T-cell (primary cell): ENCODE measurements at regions not wholly inside any gene's neighbourhood (a gene's known extent, or its start where the extent isn't known, plus 50 kb on each side); places are given as distances from the start of the nearest gene placed in this dataset.

ENCODE experiments used
- ATAC-seq, 4 experiments: fragments of 200-7000 bp in 3 of 4; fragments of 150-1000 bp in 1 of 4; cut with Tn5 transposase; replicated peaks in 1 of 4; 1 replicate in 3 of 4; 2 replicates in 1 of 4; pipeline ENCODE4 v1.10.0; 2021; ENCODE audit warnings: moderate library complexity in 3 of 4, mild to moderate bottlenecking in 2 of 4, moderate number of reproducible peaks in 1 of 4
- CTCF ChIA-PET, 2 donors: fragments of 300-600 bp; sonication (Branson Sonifier 250); formaldehyde crosslinking; loops; one replicate each; lab custom pipeline; 2022; ENCODE audit warnings: antibody characterized with exemption in 2 of 2; lab: Charles Lee
- POLR2A ChIA-PET, 2 donors: fragments of 300-600 bp; sonication (Branson Sonifier 250); formaldehyde crosslinking; loops; one replicate each; lab custom pipeline; 2022; ENCODE audit warnings: antibody characterized with exemption in 2 of 2; lab: Charles Lee
- DNase-seq, 35 experiments: peaks; one replicate each; pipeline versions ENCODE4 v3.0.0 to v3.0.0-alpha.2; 2013 to 2023
- H3K27ac ChIP-seq: one replicate; pipeline ENCODE4 v1.5.1; 2013; ENCODE audit warnings: low read length
- H3K27me3 ChIP-seq, 2 experiments: replicated peaks in 1 of 2; 1 replicate in 1 of 2; 2 replicates in 1 of 2; pipeline versions ENCODE4 v1.6.1 to v1.7.0; 2013; ENCODE audit warnings: low read length in 1 of 2, mixed read lengths in 1 of 2; ENCODE audit not compliant: control insufficient read depth in 2 of 2, insufficient read depth in 2 of 2; ENCODE audit errors: extremely low read depth in 1 of 2
- H3K36me3 ChIP-seq, 2 donors: 1 replicate in 1 of 2; 2 replicates in 1 of 2; pipeline versions ENCODE4 v1.6.1 to v1.7.0; 2013; ENCODE audit warnings: low read length in 1 of 2; ENCODE audit not compliant: control insufficient read depth in 2 of 2, insufficient read depth in 1 of 2; ENCODE audit errors: extremely low read depth in 1 of 2
- H3K4me1 ChIP-seq, 2 experiments: 1 replicate in 1 of 2; 2 replicates in 1 of 2; pipeline versions ENCODE4 v1.6.1 to v1.7.0; 2013; ENCODE audit warnings: low read length in 2 of 2, mixed read lengths in 1 of 2; ENCODE audit not compliant: insufficient read depth in 2 of 2, control insufficient read depth in 1 of 2; ENCODE audit errors: extremely low read depth in 1 of 2
- H3K4me3 ChIP-seq, 2 donors: 1 replicate in 1 of 2; 2 replicates in 1 of 2; pipeline versions ENCODE4 v1.5.1 to v1.7.0; 2013; ENCODE audit warnings: mild to moderate bottlenecking in 2 of 2, low read length in 1 of 2, moderate library complexity in 1 of 2; ENCODE audit not compliant: control insufficient read depth in 1 of 2; ENCODE audit errors: extremely low read depth in 1 of 2
- H3K9me3 ChIP-seq: 2 replicates; pipeline ENCODE4 v1.7.0; 2013
- H3K27ac Mint-ChIP-seq, 2 donors: one replicate each; pipeline ENCODE4 v1.8.0; 2020 to 2021; ENCODE audit warnings: mild to moderate bottlenecking in 2 of 2, mixed read lengths in 2 of 2
- H3K27me3 Mint-ChIP-seq, 2 donors: one replicate each; pipeline ENCODE4 v1.8.0; 2021 to 2022; ENCODE audit warnings: mixed read lengths in 2 of 2
- H3K36me3 Mint-ChIP-seq: one replicate; pipeline ENCODE4 v1.8.0; 2021; ENCODE audit warnings: mixed read lengths
- H3K4me1 Mint-ChIP-seq, 3 donors: one replicate each; pipeline ENCODE4 v1.8.0; 2020 to 2022; ENCODE audit warnings: mixed read lengths in 3 of 3, mild to moderate bottlenecking in 1 of 3
- H3K4me3 Mint-ChIP-seq, 3 donors: one replicate each; pipeline ENCODE4 v1.8.0; 2020 to 2022; ENCODE audit warnings: mild to moderate bottlenecking in 3 of 3, mixed read lengths in 3 of 3, moderate library complexity in 3 of 3
- H3K9me3 Mint-ChIP-seq, 3 donors: one replicate each; pipeline ENCODE4 v1.8.0; 2020 to 2022; ENCODE audit warnings: mixed read lengths in 3 of 3
- WGBS: methylation state at CpG from one replicate; pipeline ENCODE4 v1.1.5; 2013; ENCODE audit warnings: missing lambda C conversion rate; ENCODE audit not compliant: insufficient coverage; 5-methylcytosine and 5-hydroxymethylcytosine counted together

GRCh38 chr9:12882430-12882829 lies 107.6 kb downstream of the LURAP1L start:
- Mint-ChIP-seq H3K27me3 (no peaks in the 10 kb centered on the region), H3K9me3 (peaks cover 6 to 25% (median 19%) of the 10 kb centered on the region in 3 donors), H3K36me3 (no peaks in the 10 kb centered on the region), H3K4me3 (no peak overlapping the region), H3K4me1 (no peaks in the 10 kb centered on the region), H3K27ac (no peak overlapping the region)
- Histone ChIP-seq H3K36me3 (no peaks in the 10 kb centered on the region), H3K27me3 (no peaks in the 10 kb centered on the region), H3K4me1 (no peaks in the 10 kb centered on the region), H3K4me3 (no peak overlapping the region), H3K27ac (no peak overlapping the region), H3K9me3 (no peaks in the 10 kb centered on the region)
- no peak for ATAC-seq
- ChIA-PET CTCF (no interaction called here), POLR2A (interaction anchor here in 1 of 2 donors (0.6 kb wide), 1 partner anchor 64 kb away, joined by 3 read pairs; no protein-coding TSS in a partner anchor)
- DNase-seq, result no peak
- WGBS, result no CpG with 5 or more reads among the region's 2 CpGs

GRCh38 chr9:12884736-12885395 lies 110.0 kb downstream of the LURAP1L start:
- no peak for ATAC-seq
- no peaks in the 10 kb centered on the region for H3K4me1 Mint-ChIP-seq
- peaks cover 7 to 22% (median 14%) of the 10 kb centered on the region in 3 donors for H3K9me3 Mint-ChIP-seq
- H3K4me1 ChIP-seq, result no peaks in the 10 kb centered on the region
- POLR2A ChIA-PET, result no interaction called here
- no peak overlapping the region for H3K27ac Mint-ChIP-seq
- no peaks in the 10 kb centered on the region for H3K9me3 ChIP-seq
- WGBS, result 67% methylated on average over 1 of the region's 4 CpGs
- H3K36me3 ChIP-seq, result no peaks in the 10 kb centered on the region
- CTCF ChIA-PET, result no interaction called here
- H3K27ac ChIP-seq, result no peak overlapping the region
- H3K4me3 Mint-ChIP-seq, result no peak overlapping the region
- H3K4me3 ChIP-seq, result no peak overlapping the region
- H3K27me3 ChIP-seq, result no peaks in the 10 kb centered on the region
- no peak for DNase-seq
- no peaks in the 10 kb centered on the region for H3K36me3 Mint-ChIP-seq
- H3K27me3 Mint-ChIP-seq, result no peaks in the 10 kb centered on the region

GRCh38 chr9:12889402-12890106 lies 114.7 kb downstream of the LURAP1L start:
- Histone ChIP-seq H3K4me3 (no peak overlapping the region), H3K36me3 (no peaks in the 10 kb centered on the region), H3K9me3 (no peaks in the 10 kb centered on the region), H3K4me1 (no peaks in the 10 kb centered on the region), H3K27ac (no peak overlapping the region), H3K27me3 (no peaks in the 10 kb centered on the region)
- Mint-ChIP-seq H3K36me3 (no peaks in the 10 kb centered on the region), H3K27ac (no peak overlapping the region), H3K4me3 (no peak overlapping the region), H3K4me1 (no peaks in the 10 kb centered on the region), H3K9me3 (peaks cover 24 to 32% (median 29%) of the 10 kb centered on the region in 3 donors), H3K27me3 (no peaks in the 10 kb centered on the region)
- ChIA-PET POLR2A (no interaction called here), CTCF (no interaction called here)
- DNase-seq, result no peak
- ATAC-seq, result no peak
- 86% methylated on average over 1 of the region's 2 CpGs for WGBS

- POLR2A ChIA-PET, result no interaction called here
- no peaks in the 10 kb centered on the region for H3K36me3 Mint-ChIP-seq
- no peak overlapping the region for H3K27ac Mint-ChIP-seq
- WGBS, result no CpG with 5 or more reads among the region's 1 CpG
- H3K9me3 ChIP-seq, result no peaks in the 10 kb centered on the region
- DNase-seq (no peak), ATAC-seq (no peak)
- H3K27ac ChIP-seq, result no peak overlapping the region
- CTCF ChIA-PET, result no interaction called here
- H3K27me3 Mint-ChIP-seq, result no peaks in the 10 kb centered on the region
- peaks cover 25 to 34% (median 30%) of the 10 kb centered on the region in 3 donors for H3K9me3 Mint-ChIP-seq
- H3K4me1 Mint-ChIP-seq, result no peaks in the 10 kb centered on the region
- no peak overlapping the region for H3K4me3 Mint-ChIP-seq
- no peaks in the 10 kb centered on the region for H3K4me1 ChIP-seq
- no peaks in the 10 kb centered on the region for H3K36me3 ChIP-seq
- no peak overlapping the region for H3K4me3 ChIP-seq
- no peaks in the 10 kb centered on the region for H3K27me3 ChIP-seq
Measured at GRCh38 chr9:12891588-12891987, 116.8 kb downstream of the LURAP1L start.

- no peak overlapping the region for H3K4me3 Mint-ChIP-seq
- ATAC-seq, result no peak
- H3K27ac Mint-ChIP-seq, result no peak overlapping the region
- WGBS, result no CpG with 5 or more reads among the region's 2 CpGs
- H3K4me1 Mint-ChIP-seq, result no peaks in the 10 kb centered on the region
- no peaks in the 10 kb centered on the region for H3K27me3 ChIP-seq
- POLR2A ChIA-PET, result no interaction called here
- H3K4me3 ChIP-seq, result no peak overlapping the region
- no peaks in the 10 kb centered on the region for H3K4me1 ChIP-seq
- no peaks in the 10 kb centered on the region for H3K9me3 ChIP-seq
- H3K36me3 Mint-ChIP-seq, result no peaks in the 10 kb centered on the region
- no peak overlapping the region for H3K27ac ChIP-seq
- CTCF ChIA-PET, result no interaction called here
- peaks cover 15 to 26% (median 20%) of the 10 kb centered on the region in 3 donors for H3K9me3 Mint-ChIP-seq
- no peak for DNase-seq
- no peaks in the 10 kb centered on the region for H3K36me3 ChIP-seq
- H3K27me3 Mint-ChIP-seq, result no peaks in the 10 kb centered on the region
Measured at GRCh38 chr9:12903316-12903715, 128.5 kb downstream of the LURAP1L start.

- Mint-ChIP-seq H3K9me3 (peaks cover 14 to 20% (median 16%) of the 10 kb centered on the region in 3 donors), H3K27me3 (no peaks in the 10 kb centered on the region), H3K4me1 (no peaks in the 10 kb centered on the region), H3K36me3 (no peaks in the 10 kb centered on the region), H3K4me3 (no peak overlapping the region), H3K27ac (no peak overlapping the region)
- H3K4me1 ChIP-seq, result no peaks in the 10 kb centered on the region
- 67% methylated on average over 1 of the region's 2 CpGs for WGBS
- no peak for DNase-seq
- ChIA-PET POLR2A (no interaction called here), CTCF (interaction anchor here in 1 of 2 donors (0.5 kb wide), 1 partner anchor 1874 kb away, joined by 3 read pairs; no protein-coding TSS in a partner anchor)
- H3K9me3 ChIP-seq, result no peaks in the 10 kb centered on the region
- no peak for ATAC-seq
- H3K27ac ChIP-seq, result no peak overlapping the region
- no peaks in the 10 kb centered on the region for H3K27me3 ChIP-seq
- no peaks in the 10 kb centered on the region for H3K36me3 ChIP-seq
- H3K4me3 ChIP-seq, result no peak overlapping the region
Measured at GRCh38 chr9:12904261-12905000, 129.6 kb downstream of the LURAP1L start.
